Panc1 (cell line): ENCODE measurements at regions not wholly inside any gene's neighbourhood (a gene's known extent, or its start where the extent isn't known, plus 50 kb on each side); places are given as distances from the start of the nearest gene placed in this dataset.

Experiments used
- ATAC-seq: fragments of 200-7000 bp; cut with Tn5 transposase; 2 replicates; pipeline ENCODE4 v1.9.1; 2020; ENCODE audit warnings: mild to moderate bottlenecking, moderate library complexity
- BruUV-seq: library from RNA; stranded (reverse); fragments of 400-500 nt; replicated peaks from 2 replicates; lab custom pipeline; 2021; lab: Mats Ljungman, UMichigan
- CTCF ChIA-PET: fragments of 300-600 bp; sonication (Branson Sonifier 250); formaldehyde crosslinking; loops from one replicate; lab custom pipeline; 2022; ENCODE audit warnings: antibody characterized with exemption; lab: Charles Lee
- POLR2A ChIA-PET: fragments of 300-600 bp; sonication (Branson Sonifier 250); formaldehyde crosslinking; loops from one replicate; lab custom pipeline; 2022; ENCODE audit warnings: antibody characterized with exemption; lab: Charles Lee
- DNase-seq: peaks from one replicate; pipeline ENCODE4 v3.0.0-alpha.2; 2010; ENCODE audit warnings: low read depth, low spot score
- H3K27ac ChIP-seq: 2 replicates; pipeline ENCODE4 v1.5.1; 2011; ENCODE audit warnings: mild to moderate bottlenecking, low read length, inconsistent platforms
- H3K27me3 ChIP-seq: fragments of 200-500 bp; sonication (Bioruptor generic); 2 replicates; pipeline ENCODE4 v1.6.0; 2014; ENCODE audit warnings: low read length, inconsistent platforms; ENCODE audit not compliant: control insufficient read depth, insufficient read depth
- H3K36me3 ChIP-seq: fragments of 200-500 bp; sonication (Bioruptor generic); 2 replicates; pipeline ENCODE4 v1.5.1; 2014; ENCODE audit warnings: inconsistent platforms, mild to moderate bottlenecking, low read length, moderate library complexity; ENCODE audit not compliant: control insufficient read depth, insufficient read depth
- H3K4me1 ChIP-seq: 2 replicates; pipeline ENCODE4 v1.5.1; 2011; ENCODE audit warnings: inconsistent platforms, mild to moderate bottlenecking, low read length, moderate library complexity; ENCODE audit not compliant: control insufficient read depth, insufficient read depth
- H3K4me3 ChIP-seq, 2 experiments: 2 replicates each; pipeline ENCODE4 v1.5.1; 2011 to 2012; ENCODE audit warnings: low read depth in 2 of 2, low read length in 2 of 2, mild to moderate bottlenecking in 2 of 2, inconsistent platforms in 1 of 2, moderate library complexity in 1 of 2
- H3K9me3 ChIP-seq: fragments of 200-500 bp; sonication (Bioruptor generic); 2 replicates; pipeline ENCODE4 v1.5.1; 2014; ENCODE audit warnings: low read depth, mild to moderate bottlenecking, inconsistent platforms, low read length, moderate library complexity; ENCODE audit not compliant: control insufficient read depth, insufficient read depth
- POLR2AphosphoS5 ChIP-seq: IDR thresholded peaks from 2 replicates; pipeline ENCODE4 v1.6.1; 2012; ENCODE audit warnings: mild to moderate bottlenecking, low read depth, low read length, moderate library complexity
- REST ChIP-seq, 2 experiments: IDR thresholded peaks; 2 replicates each; pipeline ENCODE4 v1.6.1; 2011 to 2012; ENCODE audit warnings: low read depth in 2 of 2, control low read depth in 1 of 2, low read length in 1 of 2, mild to moderate bottlenecking in 1 of 2, moderate library complexity in 1 of 2; ENCODE audit not compliant: insufficient read depth in 1 of 2
- SIN3A ChIP-seq: IDR thresholded peaks from 2 replicates; pipeline ENCODE4 v1.6.1; 2012; ENCODE audit warnings: low read depth, mild to moderate bottlenecking, low read length, moderate library complexity, borderline replicate concordance; ENCODE audit not compliant: insufficient read depth
- TCF7L2 ChIP-seq: IDR thresholded peaks from 2 replicates; pipeline ENCODE4 v1.6.1; 2011; ENCODE audit warnings: mild to moderate bottlenecking, low read depth, low read length, inconsistent platforms
- in situ Hi-C: cut with HindIII; loops from 2 replicates; pipeline ENCODE4 v1.10.0; 2016; ENCODE audit warnings: low sequenced_read_pairs, low pct_unique_long_range_greater_than_20kb
- intact Hi-C: fragments of 100-400 bp; cut with micrococcal nuclease; formaldehyde crosslinking; loops from one replicate; pipeline ENCODE4 v1.10.0; 2022; ENCODE audit not compliant: unreplicated experiment
- TF ChIP-seq, protein P1 (sequence below): fragments of 450-650 bp; IDR thresholded peaks from 2 replicates; pipeline ENCODE4 v1.5.1; 2017; ENCODE audit warnings: mild to moderate bottlenecking

- Histone ChIP-seq H3K27me3 (no peaks in the 10 kb centered on the region), H3K4me1 (no peaks in the 10 kb centered on the region), H3K4me3 (no peak overlapping the region), H3K36me3 (no peaks in the 10 kb centered on the region), H3K9me3 (no peaks in the 10 kb centered on the region), H3K27ac (no peak overlapping the region)
- ATAC-seq (no peak), DNase-seq (no peak)
- TF ChIP-seq SIN3A (no peak), POLR2AphosphoS5 (no peak), TCF7L2 (no peak), REST (IDR thresholded peaks at IDR 0.05; ENCODE audit: insufficient read depth in 1 of 2, low read depth in 2 of 2, low read length in 1 of 2) (no peak)
- TF ChIP-seq, protein P1, sequence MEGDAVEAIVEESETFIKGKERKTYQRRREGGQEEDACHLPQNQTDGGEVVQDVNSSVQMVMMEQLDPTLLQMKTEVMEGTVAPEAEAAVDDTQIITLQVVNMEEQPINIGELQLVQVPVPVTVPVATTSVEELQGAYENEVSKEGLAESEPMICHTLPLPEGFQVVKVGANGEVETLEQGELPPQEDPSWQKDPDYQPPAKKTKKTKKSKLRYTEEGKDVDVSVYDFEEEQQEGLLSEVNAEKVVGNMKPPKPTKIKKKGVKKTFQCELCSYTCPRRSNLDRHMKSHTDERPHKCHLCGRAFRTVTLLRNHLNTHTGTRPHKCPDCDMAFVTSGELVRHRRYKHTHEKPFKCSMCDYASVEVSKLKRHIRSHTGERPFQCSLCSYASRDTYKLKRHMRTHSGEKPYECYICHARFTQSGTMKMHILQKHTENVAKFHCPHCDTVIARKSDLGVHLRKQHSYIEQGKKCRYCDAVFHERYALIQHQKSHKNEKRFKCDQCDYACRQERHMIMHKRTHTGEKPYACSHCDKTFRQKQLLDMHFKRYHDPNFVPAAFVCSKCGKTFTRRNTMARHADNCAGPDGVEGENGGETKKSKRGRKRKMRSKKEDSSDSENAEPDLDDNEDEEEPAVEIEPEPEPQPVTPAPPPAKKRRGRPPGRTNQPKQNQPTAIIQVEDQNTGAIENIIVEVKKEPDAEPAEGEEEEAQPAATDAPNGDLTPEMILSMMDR, result no peak
- intact Hi-C loops (no loop called here), in situ Hi-C loops (no loop called here)
- ChIA-PET CTCF (no interaction called here), POLR2A (no interaction called here)
- BruUV-seq, result no TSS peak
Observed at GRCh38 chr21:43362915-43363314, 64.0 kb downstream of the SIK1 start.

DNA sequence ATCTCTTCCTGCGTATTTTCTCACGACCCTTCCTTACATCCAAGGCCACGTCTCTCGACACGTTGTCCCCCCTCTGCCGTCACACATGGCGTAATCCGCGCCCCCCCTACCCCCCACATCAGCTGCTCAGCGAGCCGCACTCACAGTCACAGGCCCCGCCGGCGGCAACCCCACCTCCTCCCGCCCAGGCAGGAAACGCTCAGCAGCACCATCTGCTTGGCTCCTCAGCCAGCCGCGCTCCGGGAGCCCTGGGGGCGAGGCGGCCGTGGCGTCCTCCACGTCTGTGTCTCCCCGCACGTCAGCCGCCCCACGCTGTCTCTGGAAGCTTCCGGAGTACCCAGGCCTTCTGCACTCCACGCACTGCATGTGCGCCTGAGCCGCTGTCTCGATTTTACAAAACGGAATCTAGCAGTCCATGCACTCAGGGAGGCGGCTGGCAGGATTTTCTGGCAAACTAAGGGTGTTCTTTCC lies 64.6 kb downstream of the SIK1 start:
- TF ChIP-seq SIN3A (no peak), REST (IDR thresholded peaks at IDR 0.05; ENCODE audit: insufficient read depth in 1 of 2, low read depth in 2 of 2, low read length in 1 of 2) (no peak), TCF7L2 (no peak), POLR2AphosphoS5 (no peak)
- TF ChIP-seq, protein P1, result no peak
- ChIA-PET CTCF (no interaction called here), POLR2A (no interaction called here)
- Histone ChIP-seq H3K27me3 (no peaks in the 10 kb centered on the region), H3K4me3 (no peak overlapping the region), H3K27ac (no peak overlapping the region), H3K36me3 (no peaks in the 10 kb centered on the region), H3K4me1 (no peaks in the 10 kb centered on the region), H3K9me3 (no peaks in the 10 kb centered on the region)
- ATAC-seq (no peak), DNase-seq (no peak)
- BruUV-seq, result no TSS peak
- intact Hi-C loops, result no loop called here
- in situ Hi-C loops, result no loop called here
